Neutrophil (primary cell): ENCODE measurements at regions not wholly inside any gene's neighbourhood (a gene's known extent, or its start where the extent isn't known, plus 50 kb on each side); places are given as distances from the start of the nearest gene placed in this dataset.

Experiments used
- H3K27ac ChIP-seq: fragments of 200-600 bp; sonication (generic); 2 replicates; pipeline ENCODE4 v1.5.1; 2016; ENCODE audit warnings: mild to moderate bottlenecking, moderate library complexity
- H3K27me3 ChIP-seq: fragments of 200-600 bp; sonication (generic); 2 replicates; pipeline ENCODE4 v1.6.0; 2016; ENCODE audit warnings: mild to moderate bottlenecking
- H3K36me3 ChIP-seq: fragments of 200-600 bp; sonication (generic); 2 replicates; pipeline ENCODE4 v1.5.1; 2017
- H3K4me1 ChIP-seq, 2 experiments: fragments of 200-600 bp in 1 of 2; sonication (generic) in 1 of 2; 1 replicate in 1 of 2; 2 replicates in 1 of 2; pipeline versions ENCODE4 v1.5.1 to v1.6.1; 2013 to 2016; ENCODE audit warnings: low read depth in 1 of 2, low read length in 1 of 2, mild to moderate bottlenecking in 1 of 2, moderate library complexity in 1 of 2; ENCODE audit not compliant: control insufficient read depth in 1 of 2, insufficient read depth in 1 of 2
- H3K4me3 ChIP-seq, 2 experiments: fragments of 200-600 bp in 1 of 2; sonication (generic) in 1 of 2; 1 replicate in 1 of 2; 2 replicates in 1 of 2; pipeline ENCODE4 v1.5.1; 2013 to 2016; ENCODE audit warnings: low read depth in 1 of 2, low read length in 1 of 2, mild to moderate bottlenecking in 1 of 2, moderate library complexity in 1 of 2
- H3K9me3 ChIP-seq: fragments of 200-600 bp; sonication (generic); 2 replicates; pipeline ENCODE4 v1.5.1; 2016
- CTCF ChIP-seq: fragments of 200-600 bp; sonication (generic); IDR thresholded peaks from 2 replicates; pipeline ENCODE4 v1.5.1; 2016; ENCODE audit warnings: antibody characterized with exemption

- Histone ChIP-seq H3K36me3 (no peaks in the 10 kb centered on the region), H3K27ac (no peak overlapping the region), H3K4me3 (no peak overlapping the region), H3K27me3 (no peaks in the 10 kb centered on the region), H3K4me1 (no peaks in the 10 kb centered on the region), H3K9me3 (no peaks in the 10 kb centered on the region)
- TF ChIP-seq CTCF: no peak
These were observed 1890.7 kb upstream of the PCDH10 start for GRCh38 chr4:131258361-131258760.

GRCh38 chr4:131288441-131288840, 1860.7 kb upstream of the PCDH10 start:
- no peak overlapping the region for H3K4me3 ChIP-seq
- TF ChIP-seq CTCF: no peak
- no peaks in the 10 kb centered on the region for H3K9me3 ChIP-seq
- H3K27ac ChIP-seq: no peak overlapping the region
- H3K4me1 ChIP-seq: no peaks in the 10 kb centered on the region
- no peaks in the 10 kb centered on the region for H3K36me3 ChIP-seq
- no peaks in the 10 kb centered on the region for H3K27me3 ChIP-seq

- Histone ChIP-seq H3K27ac (no peak overlapping the region), H3K27me3 (no peaks in the 10 kb centered on the region), H3K9me3 (no peaks in the 10 kb centered on the region), H3K36me3 (no peaks in the 10 kb centered on the region), H3K4me3 (no peak overlapping the region), H3K4me1 (no peaks in the 10 kb centered on the region)
- no peak for TF ChIP-seq CTCF
These were observed 1852.9 kb upstream of the PCDH10 start for GRCh38 chr4:131296192-131296591.

GRCh38 chr4:131302108-131302507, 1847.0 kb upstream of the PCDH10 start:
- Histone ChIP-seq H3K4me3 (no peak overlapping the region), H3K9me3 (no peaks in the 10 kb centered on the region), H3K27ac (no peak overlapping the region), H3K36me3 (no peaks in the 10 kb centered on the region), H3K4me1 (no peaks in the 10 kb centered on the region), H3K27me3 (no peaks in the 10 kb centered on the region)
- no peak for TF ChIP-seq CTCF

GRCh38 chr4:131304686-131305085, 1844.4 kb upstream of the PCDH10 start:
- Histone ChIP-seq H3K27me3 (no peaks in the 10 kb centered on the region), H3K36me3 (no peaks in the 10 kb centered on the region), H3K27ac (no peak overlapping the region), H3K4me3 (no peak overlapping the region), H3K4me1 (no peaks in the 10 kb centered on the region), H3K9me3 (no peaks in the 10 kb centered on the region)
- TF ChIP-seq CTCF: no peak

GRCh38 chr4:131309628-131310027, 1839.5 kb upstream of the PCDH10 start:
- no peak overlapping the region for H3K27ac ChIP-seq
- no peaks in the 10 kb centered on the region for H3K27me3 ChIP-seq
- TF ChIP-seq CTCF: no peak
- no peaks in the 10 kb centered on the region for H3K4me1 ChIP-seq
- H3K36me3 ChIP-seq: no peaks in the 10 kb centered on the region
- H3K4me3 ChIP-seq: no peak overlapping the region
- H3K9me3 ChIP-seq: no peaks in the 10 kb centered on the region
